ENCODE measurements at regions not wholly inside any gene's neighbourhood (a gene's known extent, or its start where the extent isn't known, plus 50 kb on each side); places are given as distances from the start of the nearest gene placed in this dataset.

DNA sequence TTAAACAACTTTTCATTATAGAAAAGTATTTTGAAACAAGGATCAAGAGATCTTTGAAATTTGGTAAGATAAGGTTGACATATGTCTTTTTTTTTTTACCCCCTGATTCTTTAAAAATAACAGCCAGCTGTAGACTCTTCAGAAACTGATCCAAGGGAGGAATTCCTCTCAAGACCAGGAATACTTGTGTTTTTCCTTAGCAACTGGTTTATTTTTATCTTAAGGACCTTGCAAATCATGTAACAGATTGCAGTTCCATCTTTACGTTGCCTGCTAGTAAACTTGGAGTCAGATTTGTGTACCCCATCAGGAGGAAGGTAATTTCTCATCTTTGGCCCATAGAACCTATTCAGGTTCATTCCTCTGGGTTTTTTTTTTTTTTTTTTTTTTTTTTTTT is 71.6 kb downstream of the BOLA3 start:
- no peak for DNase-seq
- Histone ChIP-seq H3K27me3 (ENCODE audit: insufficient read depth, low read depth, severe bottlenecking) (no peaks in the 10 kb centered on the region), H3K4me3 (ENCODE audit: low read depth, low read length) (no peak overlapping the region), H3K27ac (no peak overlapping the region), H3K36me3 (peaks cover 72% of the 10 kb centered on the region), H3K9me3 (ENCODE audit: severe bottlenecking) (no peaks in the 10 kb centered on the region)
- TF ChIP-seq, protein P1, sequence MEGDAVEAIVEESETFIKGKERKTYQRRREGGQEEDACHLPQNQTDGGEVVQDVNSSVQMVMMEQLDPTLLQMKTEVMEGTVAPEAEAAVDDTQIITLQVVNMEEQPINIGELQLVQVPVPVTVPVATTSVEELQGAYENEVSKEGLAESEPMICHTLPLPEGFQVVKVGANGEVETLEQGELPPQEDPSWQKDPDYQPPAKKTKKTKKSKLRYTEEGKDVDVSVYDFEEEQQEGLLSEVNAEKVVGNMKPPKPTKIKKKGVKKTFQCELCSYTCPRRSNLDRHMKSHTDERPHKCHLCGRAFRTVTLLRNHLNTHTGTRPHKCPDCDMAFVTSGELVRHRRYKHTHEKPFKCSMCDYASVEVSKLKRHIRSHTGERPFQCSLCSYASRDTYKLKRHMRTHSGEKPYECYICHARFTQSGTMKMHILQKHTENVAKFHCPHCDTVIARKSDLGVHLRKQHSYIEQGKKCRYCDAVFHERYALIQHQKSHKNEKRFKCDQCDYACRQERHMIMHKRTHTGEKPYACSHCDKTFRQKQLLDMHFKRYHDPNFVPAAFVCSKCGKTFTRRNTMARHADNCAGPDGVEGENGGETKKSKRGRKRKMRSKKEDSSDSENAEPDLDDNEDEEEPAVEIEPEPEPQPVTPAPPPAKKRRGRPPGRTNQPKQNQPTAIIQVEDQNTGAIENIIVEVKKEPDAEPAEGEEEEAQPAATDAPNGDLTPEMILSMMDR (IDR thresholded peaks at IDR 0.05; ENCODE audit: low read depth, low read length) = no peak

DNA sequence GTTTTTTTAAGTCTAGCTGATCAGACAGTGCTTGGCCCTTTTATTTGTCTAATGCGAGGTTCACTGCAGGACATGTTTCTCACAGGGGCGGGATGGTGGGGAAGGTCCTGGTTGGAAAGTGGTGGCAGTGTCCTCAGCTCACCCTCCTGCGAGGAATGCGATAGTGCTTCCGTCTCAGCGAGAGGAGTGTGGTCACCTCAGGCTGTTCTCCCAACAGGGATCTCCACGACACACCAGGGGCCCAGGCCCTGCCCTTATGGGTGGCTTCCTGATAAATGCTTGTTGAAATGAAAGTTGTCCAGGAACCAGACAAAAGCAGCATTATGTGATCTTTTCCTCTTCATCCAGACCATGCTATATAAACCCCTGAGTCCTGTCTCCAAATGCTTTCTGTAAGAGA is 70.1 kb downstream of the BOLA3 start:
- DNase-seq = no peak
- no peaks in the 10 kb centered on the region for H3K27me3 ChIP-seq (ENCODE audit: insufficient read depth, low read depth, severe bottlenecking)
- no peak overlapping the region for H3K4me3 ChIP-seq (ENCODE audit: low read depth, low read length)
- H3K27ac ChIP-seq = no peak overlapping the region
- TF ChIP-seq, protein P1 (IDR thresholded peaks at IDR 0.05; ENCODE audit: low read depth, low read length) = no peak
- H3K36me3 ChIP-seq = peaks cover 81% of the 10 kb centered on the region
- no peaks in the 10 kb centered on the region for H3K9me3 ChIP-seq (ENCODE audit: severe bottlenecking)

DNA sequence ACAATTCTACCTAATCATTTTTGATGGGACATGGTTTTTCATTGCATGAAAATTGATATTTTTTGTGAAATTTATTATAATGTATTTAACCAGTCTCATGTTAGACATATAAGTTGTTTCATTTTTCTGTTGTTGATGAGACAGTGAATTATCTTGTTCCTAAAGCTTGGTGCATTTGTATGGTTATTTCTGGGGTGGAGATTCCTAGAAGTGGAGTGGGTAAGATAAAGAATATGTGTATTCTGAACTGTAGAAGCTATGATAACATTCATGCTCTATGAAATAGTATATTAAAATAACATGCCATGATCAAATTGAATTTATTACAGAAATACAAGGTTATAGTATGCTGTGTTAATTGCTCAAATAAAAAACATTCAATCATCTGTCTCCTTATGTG is 69.2 kb downstream of the BOLA3 start:
- Histone ChIP-seq H3K36me3 (peaks cover 81% of the 10 kb centered on the region), H3K27ac (no peak overlapping the region)
- TF ChIP-seq, protein P1 (IDR thresholded peaks at IDR 0.05; ENCODE audit: low read depth, low read length) = no peak

DNA sequence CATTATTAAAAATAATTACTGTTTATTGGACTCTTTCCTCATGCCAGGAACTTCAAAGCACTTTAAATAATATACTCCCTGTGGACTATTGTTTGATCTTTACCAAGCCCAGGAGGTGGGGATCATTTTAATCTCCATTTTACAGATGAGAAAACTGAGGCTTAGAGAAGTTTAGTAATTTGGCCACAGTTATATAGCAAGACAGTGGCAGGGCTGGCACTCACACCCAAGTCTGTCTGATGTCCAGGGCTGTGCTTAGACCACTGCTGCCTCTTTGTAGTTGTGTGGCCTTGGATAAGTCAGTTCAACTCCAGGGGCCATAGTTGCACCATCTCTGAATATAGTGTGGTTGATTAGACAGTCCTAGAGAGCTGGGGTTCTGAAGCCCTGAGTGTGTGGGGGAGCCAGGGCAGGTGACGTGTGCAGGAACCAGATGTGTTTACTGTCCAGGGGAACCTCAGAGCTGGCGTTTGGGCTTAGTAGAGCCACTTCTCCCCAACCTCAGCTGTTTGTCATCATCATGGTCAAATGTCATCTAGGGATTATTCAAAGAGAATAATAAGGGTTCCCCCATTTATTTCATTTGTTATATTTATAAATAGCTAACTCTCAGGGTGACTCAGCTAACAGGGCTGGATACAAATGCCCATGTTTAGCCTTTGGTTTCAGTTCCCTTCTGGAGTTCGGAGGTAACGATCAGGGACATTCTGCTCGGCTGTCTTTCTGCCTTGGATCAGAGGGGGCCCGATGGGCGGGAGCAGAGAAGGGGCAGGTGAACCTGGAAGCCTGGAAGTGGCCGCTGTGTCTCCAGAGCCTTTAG is 68.0 kb downstream of the BOLA3 start:
- Histone ChIP-seq H3K4me3 (ENCODE audit: low read depth, low read length) (no peak overlapping the region), H3K36me3 (peaks cover 82% of the 10 kb centered on the region), H3K27ac (no peak overlapping the region), H3K27me3 (ENCODE audit: insufficient read depth, low read depth, severe bottlenecking) (no peaks in the 10 kb centered on the region), H3K9me3 (ENCODE audit: severe bottlenecking) (no peaks in the 10 kb centered on the region)
- TF ChIP-seq, protein P1 (IDR thresholded peaks at IDR 0.05; ENCODE audit: low read depth, low read length) = no peak
- no peak for DNase-seq

More for the DNA sequence above, 69.2 kb downstream of the BOLA3 start:
- no peaks in the 10 kb centered on the region for H3K9me3 ChIP-seq (ENCODE audit: severe bottlenecking)
- H3K4me3 ChIP-seq (ENCODE audit: low read depth, low read length) = no peak overlapping the region
- DNase-seq = no peak
- H3K27me3 ChIP-seq (ENCODE audit: insufficient read depth, low read depth, severe bottlenecking) = no peaks in the 10 kb centered on the region

DNA sequence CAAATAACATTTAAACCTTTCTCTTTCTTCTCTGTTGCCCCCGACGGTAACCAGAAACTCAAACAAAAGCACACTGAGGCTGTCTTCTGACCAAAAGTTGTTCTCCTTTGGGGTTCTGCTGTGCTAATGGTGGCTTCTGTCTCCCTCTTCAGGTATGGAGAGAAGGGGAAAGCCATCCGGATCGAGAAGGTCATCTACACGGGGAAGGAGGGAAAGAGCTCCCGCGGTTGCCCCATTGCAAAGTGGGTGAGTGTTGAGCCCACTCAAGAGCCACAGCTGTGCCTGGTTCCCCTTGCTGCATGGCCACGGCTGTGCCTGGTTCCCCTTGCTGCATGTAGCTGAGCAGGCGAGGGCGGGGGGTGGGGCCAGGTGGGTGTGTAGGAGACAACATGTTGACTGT is 67.4 kb downstream of the BOLA3 start:
- Histone ChIP-seq H3K36me3 (peaks cover 85% of the 10 kb centered on the region), H3K27ac (no peak overlapping the region), H3K9me3 (ENCODE audit: severe bottlenecking) (no peaks in the 10 kb centered on the region), H3K4me3 (ENCODE audit: low read depth, low read length) (no peak overlapping the region), H3K27me3 (ENCODE audit: insufficient read depth, low read depth, severe bottlenecking) (no peaks in the 10 kb centered on the region)
- DNase-seq = no peak
- TF ChIP-seq, protein P1 (IDR thresholded peaks at IDR 0.05; ENCODE audit: low read depth, low read length) = no peak

Data from WERI-Rb-1 (cell line).